HuH-7.5 (cell line): ENCODE measurements at regions not wholly inside any gene's neighbourhood (a gene's known extent, or its start where the extent isn't known, plus 50 kb on each side); places are given as distances from the start of the nearest gene placed in this dataset.
"Not testable (repeated sequence)": the region's sequence is repeated elsewhere in the genome, so short reads cannot be mapped to it uniquely, and the experiment has no call there.

Experiments
- DNase-seq: peaks from one replicate; pipeline ENCODE4 v3.0.0; 2011; ENCODE audit warnings: low spot score

DNA sequence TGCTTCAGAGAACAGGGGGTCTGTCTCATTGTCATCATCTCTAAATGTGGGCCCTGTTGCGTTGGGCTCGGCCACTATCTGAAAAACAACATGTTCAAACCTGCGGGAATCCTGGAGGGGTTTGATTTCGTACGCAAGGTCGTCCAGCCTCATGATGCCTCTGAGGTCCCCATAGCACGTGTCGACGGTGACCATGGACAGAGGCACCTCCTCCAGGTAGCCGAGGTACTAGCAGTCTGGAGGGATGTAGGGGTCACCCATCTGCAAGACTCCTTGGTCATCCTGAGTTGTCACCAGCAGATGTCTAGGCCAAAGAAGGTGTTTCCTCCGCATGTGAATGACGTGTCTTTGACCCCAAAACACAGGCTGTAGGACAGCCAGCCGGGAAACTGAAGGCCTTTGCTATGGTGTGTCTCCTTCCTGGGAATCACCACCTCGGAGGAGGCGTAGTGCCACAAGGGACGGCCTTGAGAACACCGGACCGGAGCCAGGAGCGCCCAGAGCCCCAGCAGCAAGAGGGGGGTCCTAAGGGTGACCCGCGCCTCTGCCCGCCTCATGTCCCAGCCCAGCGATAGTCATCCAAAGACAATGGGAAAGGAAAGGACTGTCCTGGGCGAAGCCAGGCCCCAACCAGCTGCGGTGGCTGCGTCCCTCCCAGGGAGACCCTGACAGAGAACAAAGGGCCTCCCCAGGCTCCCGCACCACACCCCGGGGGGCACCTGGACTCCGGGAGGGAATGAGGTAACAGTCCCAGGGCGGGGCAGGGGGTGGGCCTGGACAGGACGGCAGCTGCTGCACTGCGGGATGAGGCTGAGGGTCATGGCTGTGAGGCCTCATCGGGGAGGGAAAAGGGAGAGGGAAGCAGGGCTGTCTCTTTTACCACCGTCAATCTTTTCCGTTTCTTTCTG is 445.5 kb downstream of the TMEM121 start:
- no peak for DNase-seq

DNA sequence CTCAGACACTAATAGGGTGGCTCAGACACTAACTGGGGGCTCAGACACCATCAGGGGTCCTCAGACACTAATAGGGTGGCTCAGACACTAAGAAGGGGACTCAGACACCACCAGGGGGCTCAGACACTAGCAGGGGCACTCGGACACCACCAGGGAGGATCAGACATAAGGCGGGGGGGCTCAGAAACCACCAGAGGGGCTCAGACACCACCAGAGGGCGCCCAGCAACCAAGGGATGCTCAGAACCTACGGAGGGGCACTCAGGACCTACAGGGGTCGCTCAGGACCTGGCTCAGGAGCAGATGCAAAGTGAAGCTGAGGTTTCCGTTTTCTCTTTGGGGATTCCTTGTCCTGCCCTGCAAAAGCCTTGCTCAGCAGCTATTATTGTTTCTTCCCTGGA is 448.5 kb downstream of the TMEM121 start:
- DNase-seq = peak; percentile 3

DNA sequence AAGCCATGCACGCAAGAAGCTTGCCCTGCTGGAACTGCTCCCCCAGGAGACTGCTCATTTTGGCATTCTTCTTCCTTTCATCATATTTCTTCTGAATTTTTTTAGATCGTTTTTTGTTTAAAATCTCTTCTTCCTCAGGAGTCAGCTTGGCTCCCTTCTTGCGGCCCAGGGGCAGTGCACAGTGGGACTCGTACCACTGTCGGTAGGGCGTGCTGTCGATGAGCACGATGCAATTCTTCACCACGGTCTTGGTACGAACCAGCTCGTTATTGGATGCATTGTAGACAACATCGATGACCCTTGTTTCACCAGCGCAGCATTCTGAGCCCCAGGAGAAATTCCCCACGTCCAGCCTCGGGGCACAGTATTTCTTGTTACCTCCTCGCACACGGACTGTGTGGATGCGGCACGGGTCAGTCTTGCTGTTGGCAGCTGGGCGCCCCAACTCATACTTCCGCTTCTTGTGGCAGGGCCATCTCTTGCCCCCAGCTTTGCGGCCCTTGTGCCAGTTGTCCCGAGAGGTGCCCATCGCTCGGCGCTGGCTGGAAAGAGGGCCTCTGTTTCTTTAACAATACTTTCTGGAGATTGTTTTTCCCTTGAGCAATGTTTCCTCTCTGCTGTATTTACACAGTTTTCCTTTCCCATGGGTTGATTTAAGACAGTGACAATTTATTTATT is 452.4 kb downstream of the TMEM121 start:
- no peak for DNase-seq

DNA sequence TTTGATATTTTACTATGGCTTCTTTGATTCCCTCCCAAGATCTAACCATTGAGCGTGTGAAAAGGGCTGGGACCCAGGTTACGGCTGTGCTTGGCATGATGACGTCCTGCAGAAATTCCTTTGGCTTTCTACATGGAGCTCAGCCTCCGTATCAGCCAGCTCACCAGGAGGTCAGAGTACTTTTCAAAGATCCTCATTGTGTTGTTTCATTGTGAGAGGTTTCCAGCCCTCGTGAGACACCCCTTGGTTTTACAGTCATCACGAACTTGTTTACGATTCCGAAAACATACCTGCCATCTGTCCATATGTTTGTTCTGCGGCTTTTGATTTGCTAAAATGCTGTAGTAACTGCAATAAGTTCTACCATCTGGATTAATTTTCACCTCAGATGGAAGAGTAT is 453.1 kb downstream of the TMEM121 start:
- no peak for DNase-seq

DNA sequence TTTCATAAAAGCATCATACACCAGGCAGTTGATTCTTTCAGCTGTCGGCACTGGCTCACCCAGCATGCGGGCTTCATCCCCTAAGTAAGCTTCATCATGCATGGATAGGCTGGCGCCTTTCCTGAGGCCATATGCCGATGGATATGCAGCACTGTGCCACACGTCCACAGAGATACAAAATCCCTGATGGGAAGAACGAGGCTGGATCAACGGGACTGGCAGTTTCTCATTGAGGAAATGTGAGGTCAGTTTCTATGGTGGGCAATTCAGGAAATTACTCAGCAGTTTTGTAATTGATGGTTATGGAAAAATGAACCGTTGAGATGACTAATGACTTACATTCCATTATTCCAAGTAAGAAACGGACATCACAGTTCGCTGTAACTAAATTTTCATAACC is 453.8 kb downstream of the TMEM121 start:
- no peak for DNase-seq

DNA sequence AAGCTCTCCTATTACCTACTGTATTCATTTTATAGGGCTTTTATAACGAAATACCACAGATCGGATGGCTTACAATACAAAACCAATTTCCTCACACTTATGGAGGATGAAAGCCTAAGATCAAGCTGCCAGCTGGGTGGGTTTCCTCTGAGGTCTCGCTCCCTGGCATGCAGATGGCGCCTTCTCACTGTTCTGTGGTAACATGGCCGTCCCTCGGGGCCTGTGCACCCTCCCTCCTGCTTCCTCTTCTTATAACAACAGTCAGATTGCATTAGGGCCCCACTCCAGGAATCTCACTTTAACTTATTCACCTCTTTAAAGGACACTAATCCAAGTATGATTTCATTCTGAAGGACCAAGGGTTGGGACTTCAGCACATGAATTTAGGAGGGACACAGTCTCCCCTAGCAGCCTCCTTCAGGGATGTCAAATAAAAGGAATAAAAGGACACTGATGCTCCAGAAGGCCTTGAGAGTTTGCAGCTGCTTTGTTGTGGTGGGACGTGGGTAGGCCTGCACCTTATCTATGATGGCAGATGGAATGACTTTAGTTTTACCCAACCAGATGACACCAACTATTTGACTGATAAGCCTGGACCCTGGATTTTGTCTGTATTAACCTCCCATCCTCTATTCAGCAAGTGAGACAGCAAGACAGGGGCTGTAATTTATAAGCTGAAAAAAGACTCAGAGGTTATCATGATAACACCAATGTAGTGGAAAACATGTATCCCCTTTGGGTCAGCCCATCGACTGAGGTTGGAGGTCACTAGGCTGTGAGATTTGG is 455.3 kb downstream of the TMEM121 start:
- DNase-seq = not testable (repeated sequence)

DNA sequence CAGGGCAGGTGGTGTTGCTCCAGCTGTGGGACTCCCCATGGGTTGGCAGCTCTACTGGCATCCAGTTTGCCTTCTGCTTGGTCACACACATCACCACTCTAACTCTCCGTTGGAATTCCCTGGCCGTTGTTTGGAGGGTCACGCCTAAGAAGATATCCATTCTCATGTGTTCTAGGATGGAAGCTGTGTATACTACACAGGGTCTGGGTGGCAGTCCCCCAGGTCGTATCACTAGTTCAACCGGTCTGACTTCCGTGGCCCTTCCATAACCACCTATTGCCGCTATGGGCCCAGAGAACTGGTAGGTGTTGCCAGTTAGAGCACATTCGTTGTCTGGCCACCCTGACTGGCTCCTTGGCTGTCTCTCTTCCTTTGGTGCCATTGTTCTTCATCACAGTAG is 456.3 kb downstream of the TMEM121 start:
- no peak for DNase-seq

DNA sequence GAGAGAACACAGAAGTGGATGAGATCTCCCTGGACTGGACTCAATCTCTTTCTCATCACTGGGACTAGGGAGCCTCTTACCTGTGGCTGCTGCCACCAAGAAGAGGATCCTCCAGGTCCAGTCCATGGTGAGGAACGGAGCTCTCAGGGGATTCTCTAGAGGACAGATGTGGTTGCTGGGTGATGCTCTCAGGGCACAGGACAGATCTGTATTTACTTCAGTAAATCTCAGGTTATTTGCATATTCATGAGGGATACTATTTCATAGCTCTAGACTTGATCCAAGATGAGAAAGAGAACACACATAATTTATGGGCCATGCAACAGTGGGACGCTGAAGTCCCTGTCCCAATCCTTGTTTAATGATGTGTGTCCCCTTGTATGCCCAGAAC is 460.5 kb downstream of the TMEM121 start:
- no peak for DNase-seq

DNA sequence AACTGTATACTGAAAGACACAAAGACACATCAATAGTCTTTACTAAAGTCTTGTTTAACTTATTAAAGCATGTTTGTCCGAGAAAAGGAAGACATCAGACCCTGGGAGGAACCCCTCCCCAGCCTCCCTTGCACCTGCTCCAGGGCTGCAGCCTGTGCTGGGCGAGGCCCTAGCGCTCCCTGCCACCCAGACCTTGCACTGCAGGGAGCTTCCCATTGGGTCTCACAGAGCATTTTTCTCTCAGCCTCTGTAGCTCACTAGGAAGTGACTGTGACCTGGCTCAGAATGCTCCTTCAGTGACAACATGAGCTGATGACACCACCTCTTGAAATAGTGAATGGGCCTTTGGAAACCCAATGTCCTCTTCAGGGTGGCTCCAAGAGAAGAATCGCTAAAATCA is 461.2 kb downstream of the TMEM121 start:
- no peak for DNase-seq

DNA sequence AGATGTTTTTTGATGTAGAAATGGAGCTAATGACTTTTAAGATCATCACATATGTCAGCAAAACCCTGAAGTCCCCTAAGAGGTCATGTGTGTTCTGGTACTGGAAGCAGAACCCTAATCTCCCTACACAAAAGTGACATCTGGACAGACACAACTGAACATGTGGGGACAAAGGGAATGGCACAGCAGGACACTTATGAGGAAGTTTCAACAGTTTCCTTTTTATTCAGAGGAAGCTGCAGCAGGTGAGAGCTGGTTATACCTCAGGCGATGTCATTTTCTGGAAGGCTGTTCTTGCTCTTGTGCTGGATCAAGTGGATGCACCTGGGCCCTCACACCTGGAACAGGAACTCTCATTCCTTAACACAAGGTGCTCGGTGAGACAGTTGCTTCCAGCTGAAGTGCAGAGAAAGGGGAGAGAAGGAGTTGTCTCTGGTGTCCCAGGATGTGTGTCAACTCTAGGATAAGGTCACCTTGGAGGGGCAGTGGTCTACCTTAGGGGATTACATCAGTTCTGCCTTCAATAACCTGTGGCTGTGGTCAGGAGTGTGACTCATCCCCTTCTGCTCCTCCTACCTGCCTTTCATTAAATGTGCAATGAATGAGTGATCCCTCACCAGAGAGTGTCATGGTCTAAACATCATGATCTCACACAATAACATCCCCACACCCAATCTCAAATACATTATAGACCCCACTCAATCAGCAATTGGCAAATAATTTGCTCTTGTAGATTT is 463.4 kb downstream of the TMEM121 start:
- no peak for DNase-seq

DNA sequence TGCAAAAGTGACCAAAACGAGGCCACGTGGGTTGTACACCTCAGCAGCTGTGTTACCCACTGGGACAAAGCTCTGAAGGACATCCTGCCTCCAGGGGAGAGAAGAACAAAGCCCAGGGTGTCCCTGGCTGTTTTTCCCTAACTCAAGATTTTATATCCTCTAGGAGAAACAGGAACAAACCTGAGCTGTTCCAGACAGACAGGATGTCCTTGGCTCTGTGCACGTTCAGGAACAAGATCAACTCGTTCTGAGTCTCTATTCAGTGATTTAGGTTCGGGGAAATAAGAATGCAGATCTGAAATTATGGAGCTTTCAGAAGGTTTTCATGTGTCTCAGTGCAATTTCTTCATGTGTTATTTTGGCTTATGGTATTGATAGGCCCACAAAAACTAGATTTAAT is 465.3 kb downstream of the TMEM121 start:
- DNase-seq = not testable (repeated sequence)

DNA sequence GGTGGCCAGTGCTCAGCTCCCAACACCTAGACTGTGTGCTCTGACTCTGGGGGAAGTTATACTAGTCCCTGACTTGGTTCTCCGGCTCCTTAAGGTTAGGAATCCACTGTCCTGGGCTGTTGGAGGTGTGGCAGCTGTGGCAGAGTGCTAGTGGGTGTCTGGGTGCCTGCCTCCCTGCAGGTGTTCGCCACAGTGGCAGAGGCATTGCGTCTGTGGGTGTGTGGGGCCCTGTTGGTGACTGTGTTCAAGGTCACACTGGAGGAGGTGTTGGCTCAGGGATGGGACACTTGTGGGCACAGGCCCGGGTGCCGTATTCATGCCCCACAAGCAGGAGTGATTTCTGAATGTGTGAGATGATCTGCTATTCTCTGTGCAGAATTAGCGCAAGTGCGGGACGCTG is 467.4 kb downstream of the TMEM121 start:
- DNase-seq = no peak

DNA sequence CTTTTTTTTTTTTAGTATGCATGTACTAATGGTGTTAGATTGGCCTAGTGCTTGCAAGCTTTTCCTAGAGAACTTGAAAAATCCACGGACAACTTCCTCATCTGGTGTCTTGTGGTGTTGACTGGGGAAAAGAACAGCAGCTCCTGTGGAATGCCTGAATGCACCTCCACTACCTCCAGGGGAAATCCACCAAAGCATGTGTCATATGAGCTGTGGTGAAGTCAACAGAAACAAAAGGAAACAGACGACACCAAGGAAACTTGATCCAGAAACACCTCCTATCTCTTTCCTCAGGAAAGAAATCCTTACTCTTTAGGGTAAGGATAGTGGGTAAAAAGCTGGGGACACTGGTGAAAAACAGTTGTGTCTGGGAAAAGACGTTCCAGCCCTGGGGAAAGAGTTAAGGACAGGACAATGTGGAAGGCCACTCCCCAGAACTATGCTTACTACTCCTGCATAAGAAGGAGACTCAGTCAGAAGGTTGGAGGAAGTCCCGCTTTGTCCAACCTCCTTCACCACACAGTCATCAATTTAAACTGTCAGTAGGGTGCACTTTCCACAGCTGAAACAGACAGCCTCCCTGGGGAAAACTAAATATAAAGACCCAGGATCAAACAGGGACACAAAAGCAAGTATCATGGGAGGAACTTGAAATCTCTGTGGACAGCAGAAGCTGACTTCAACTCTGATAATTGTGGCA is 468.8 kb downstream of the TMEM121 start:
- DNase-seq = not testable (repeated sequence)

DNA sequence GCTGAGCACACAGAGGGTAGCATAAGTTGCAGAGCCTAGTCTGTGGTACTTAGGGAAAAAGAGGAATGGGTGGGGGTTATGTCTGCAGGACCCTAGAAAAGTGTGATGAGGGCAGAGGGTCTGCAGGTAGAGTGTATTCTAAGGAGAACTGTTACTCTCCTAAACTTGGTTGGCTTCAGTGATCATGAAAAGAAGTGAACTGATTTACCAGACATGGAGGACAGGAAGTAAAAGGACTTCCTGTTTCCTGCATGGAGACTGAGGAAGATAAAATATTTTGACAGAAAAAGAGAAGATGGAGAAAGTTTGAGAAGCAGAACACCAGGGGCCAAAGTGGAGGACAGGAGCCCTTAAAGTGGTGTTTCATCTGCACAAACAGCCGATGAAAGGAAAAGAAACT is 472.2 kb downstream of the TMEM121 start:
- DNase-seq = not testable (repeated sequence)

DNA sequence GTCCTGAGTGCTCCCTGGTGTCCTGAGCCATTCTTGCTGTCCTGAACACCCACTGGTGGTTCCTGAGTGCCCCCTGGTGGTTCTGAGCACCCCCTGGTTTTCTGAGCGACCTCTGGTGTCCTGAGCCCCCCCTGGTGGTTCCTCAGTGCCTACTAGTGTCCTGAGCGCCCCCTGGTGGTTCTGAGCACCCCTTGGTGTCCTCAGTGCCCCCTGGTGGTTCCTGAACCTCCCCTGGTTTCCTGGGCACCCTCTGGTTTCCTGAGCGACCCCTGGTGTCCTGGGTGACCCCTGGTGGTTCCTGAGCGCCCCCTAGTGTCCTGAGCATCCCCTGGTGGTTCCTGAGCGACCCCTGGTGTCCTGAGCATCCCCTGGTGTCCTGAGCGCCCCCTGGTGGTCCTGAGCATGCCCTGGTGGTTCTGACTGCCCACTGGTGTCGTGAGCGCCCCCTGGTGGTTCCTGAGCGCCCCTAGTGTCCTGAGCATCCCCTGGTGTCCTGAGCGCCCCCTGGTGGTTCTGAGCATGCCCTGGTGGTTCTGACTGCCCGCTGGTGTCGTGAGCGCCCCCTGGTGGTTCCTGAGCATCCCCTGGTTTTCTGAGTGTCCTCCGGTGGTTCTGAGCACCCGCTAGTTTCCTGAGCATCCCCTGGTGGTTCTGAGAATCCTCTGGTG is 473.1 kb downstream of the TMEM121 start:
- no peak for DNase-seq

DNA sequence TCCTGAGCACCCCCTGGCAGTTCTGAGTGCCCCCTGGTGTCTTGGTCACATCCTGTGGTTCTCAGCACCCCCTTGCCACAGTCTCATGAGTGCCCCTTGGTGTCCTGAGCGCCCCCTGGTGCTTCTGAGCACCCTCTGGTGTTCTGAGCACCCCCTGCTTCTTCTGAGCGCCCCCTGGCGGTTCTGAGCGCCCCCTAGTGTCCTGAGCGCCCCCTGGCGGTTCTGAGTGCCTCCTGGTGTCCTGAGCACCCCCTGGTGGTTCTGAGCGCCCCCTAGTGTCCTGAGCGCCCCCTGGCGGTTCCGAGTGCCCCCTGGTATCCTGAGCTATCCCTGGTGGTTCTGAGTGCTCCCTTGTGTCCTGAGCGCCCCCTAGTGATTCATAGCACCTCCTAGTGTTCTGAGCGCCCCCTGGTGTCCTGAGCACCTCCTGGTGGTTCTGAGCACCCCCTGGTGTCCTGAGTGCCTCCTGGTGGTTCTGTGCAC is 473.7 kb downstream of the TMEM121 start:
- not testable (repeated sequence) for DNase-seq

DNA sequence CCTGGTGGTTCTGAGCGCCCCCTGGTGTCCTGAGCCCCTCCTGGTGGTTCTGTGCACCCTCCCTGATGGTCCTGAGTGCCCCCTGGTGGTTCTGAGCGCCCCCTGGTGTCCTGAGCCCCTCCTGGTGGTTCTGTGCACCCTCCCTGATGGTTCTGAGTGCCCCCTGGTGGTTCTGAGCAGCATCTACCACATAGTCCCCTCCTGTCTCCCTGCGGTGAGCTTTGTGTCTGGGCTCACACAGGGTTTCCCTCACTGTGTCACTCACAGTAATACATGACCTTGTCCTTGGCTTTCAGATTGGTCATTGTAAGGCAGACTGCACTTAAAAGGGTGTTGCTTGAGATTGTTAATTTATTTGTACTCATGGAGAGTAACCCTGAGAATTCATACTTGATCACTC is 474.9 kb downstream of the TMEM121 start:
- DNase-seq = not testable (repeated sequence)

DNA sequence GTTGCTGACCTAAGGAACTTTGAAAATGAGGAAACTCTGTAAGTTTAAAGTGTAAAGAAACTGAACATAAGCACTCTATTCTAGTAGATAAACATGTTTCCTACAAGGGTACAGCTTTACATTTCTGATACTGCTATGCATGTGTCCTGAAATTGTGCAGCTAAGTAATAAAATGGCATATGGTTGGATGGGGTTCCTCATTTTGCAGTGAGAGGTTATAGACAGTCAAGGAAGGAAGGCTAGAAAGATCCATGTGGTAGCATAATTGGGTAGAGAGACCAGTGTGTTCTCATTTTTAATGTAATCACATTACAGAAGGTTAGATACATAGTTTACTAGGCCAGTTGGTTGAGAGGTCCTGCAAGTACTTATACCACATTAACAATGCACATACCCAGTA is 477.0 kb downstream of the TMEM121 start:
- DNase-seq = no peak

DNA sequence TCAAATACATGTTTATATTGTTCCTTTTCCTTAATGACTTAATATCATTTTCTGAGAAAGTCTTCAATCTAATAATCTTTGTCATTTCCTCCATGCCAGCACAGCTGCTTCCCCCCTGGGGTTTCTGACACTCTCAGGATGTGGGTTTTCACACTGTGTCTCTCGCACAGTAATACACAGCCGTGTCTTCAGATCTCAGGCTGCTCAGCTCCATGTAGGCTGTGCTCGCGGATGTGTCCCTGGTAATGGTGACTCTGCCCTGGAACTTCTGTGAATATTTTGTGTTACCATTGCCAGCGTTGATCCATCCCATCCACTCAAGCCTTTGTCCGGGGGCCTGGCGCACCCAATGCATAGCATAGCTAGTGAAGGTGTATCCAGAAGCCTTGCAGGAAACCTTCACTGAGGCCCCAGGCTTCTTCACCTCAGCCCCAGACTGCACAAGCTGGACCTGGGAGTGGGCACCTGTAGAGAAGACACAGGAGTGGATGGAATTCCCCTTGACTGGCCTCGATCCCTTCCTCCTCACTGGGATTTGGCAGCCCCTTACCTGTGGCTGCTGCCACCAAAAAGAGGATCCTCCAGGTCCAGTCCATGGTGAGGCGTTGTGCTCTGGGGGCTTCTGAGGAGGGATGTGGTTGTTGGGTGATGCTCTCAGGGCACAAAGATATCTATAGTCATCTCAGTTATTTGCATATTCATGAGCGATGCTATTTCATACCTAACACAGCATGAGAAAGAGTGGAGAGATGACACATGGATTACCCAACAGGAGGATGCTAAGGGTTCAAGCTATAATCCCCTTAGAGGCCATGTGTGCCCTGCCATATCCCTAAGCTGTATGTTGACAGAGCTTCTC is 478.8 kb downstream of the TMEM121 start:
- not testable (repeated sequence) for DNase-seq

DNA sequence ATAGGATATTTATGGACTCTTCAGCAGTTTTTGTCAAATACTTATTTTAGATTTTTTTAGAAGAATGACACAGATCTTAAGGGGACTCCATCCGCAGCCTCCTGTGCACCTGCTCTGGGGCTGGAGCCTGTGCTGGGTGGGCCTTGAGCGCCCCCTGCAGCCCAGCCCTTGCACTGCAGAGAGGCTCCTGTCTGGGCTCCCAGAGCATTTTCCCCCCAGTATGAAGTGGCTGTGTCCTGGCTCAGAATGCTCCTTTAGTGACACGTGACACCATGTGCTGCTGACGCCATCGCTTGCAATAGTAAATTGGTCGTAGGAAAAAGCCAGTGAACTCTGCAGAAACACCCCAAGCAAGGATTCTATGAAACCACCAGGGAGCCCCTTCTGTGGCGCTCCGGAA is 479.7 kb downstream of the TMEM121 start:
- DNase-seq = not testable (repeated sequence)
